Panc1 (cell line): ENCODE measurements at regions not wholly inside any gene's neighbourhood (a gene's known extent, or its start where the extent isn't known, plus 50 kb on each side); places are given as distances from the start of the nearest gene placed in this dataset.

Experiments
- ATAC-seq: fragments of 200-7000 bp; cut with Tn5 transposase; 2 replicates; pipeline ENCODE4 v1.9.1; 2020; ENCODE audit warnings: mild to moderate bottlenecking, moderate library complexity
- BruUV-seq: library from RNA; stranded (reverse); fragments of 400-500 nt; replicated peaks from 2 replicates; lab custom pipeline; 2021; lab: Mats Ljungman, UMichigan
- CTCF ChIA-PET: fragments of 300-600 bp; sonication (Branson Sonifier 250); formaldehyde crosslinking; loops from one replicate; lab custom pipeline; 2022; ENCODE audit warnings: antibody characterized with exemption; lab: Charles Lee
- POLR2A ChIA-PET: fragments of 300-600 bp; sonication (Branson Sonifier 250); formaldehyde crosslinking; loops from one replicate; lab custom pipeline; 2022; ENCODE audit warnings: antibody characterized with exemption; lab: Charles Lee
- DNase-seq: peaks from one replicate; pipeline ENCODE4 v3.0.0-alpha.2; 2010; ENCODE audit warnings: low read depth, low spot score
- H3K27ac ChIP-seq: 2 replicates; pipeline ENCODE4 v1.5.1; 2011; ENCODE audit warnings: mild to moderate bottlenecking, low read length, inconsistent platforms
- H3K27me3 ChIP-seq: fragments of 200-500 bp; sonication (Bioruptor generic); 2 replicates; pipeline ENCODE4 v1.6.0; 2014; ENCODE audit warnings: low read length, inconsistent platforms; ENCODE audit not compliant: control insufficient read depth, insufficient read depth
- H3K36me3 ChIP-seq: fragments of 200-500 bp; sonication (Bioruptor generic); 2 replicates; pipeline ENCODE4 v1.5.1; 2014; ENCODE audit warnings: inconsistent platforms, mild to moderate bottlenecking, low read length, moderate library complexity; ENCODE audit not compliant: control insufficient read depth, insufficient read depth
- H3K4me1 ChIP-seq: 2 replicates; pipeline ENCODE4 v1.5.1; 2011; ENCODE audit warnings: inconsistent platforms, mild to moderate bottlenecking, low read length, moderate library complexity; ENCODE audit not compliant: control insufficient read depth, insufficient read depth
- H3K4me3 ChIP-seq, 2 experiments: 2 replicates each; pipeline ENCODE4 v1.5.1; 2011 to 2012; ENCODE audit warnings: low read depth in 2 of 2, low read length in 2 of 2, mild to moderate bottlenecking in 2 of 2, inconsistent platforms in 1 of 2, moderate library complexity in 1 of 2
- H3K9me3 ChIP-seq: fragments of 200-500 bp; sonication (Bioruptor generic); 2 replicates; pipeline ENCODE4 v1.5.1; 2014; ENCODE audit warnings: low read depth, mild to moderate bottlenecking, inconsistent platforms, low read length, moderate library complexity; ENCODE audit not compliant: control insufficient read depth, insufficient read depth
- POLR2AphosphoS5 ChIP-seq: IDR thresholded peaks from 2 replicates; pipeline ENCODE4 v1.6.1; 2012; ENCODE audit warnings: mild to moderate bottlenecking, low read depth, low read length, moderate library complexity
- REST ChIP-seq, 2 experiments: IDR thresholded peaks; 2 replicates each; pipeline ENCODE4 v1.6.1; 2011 to 2012; ENCODE audit warnings: low read depth in 2 of 2, control low read depth in 1 of 2, low read length in 1 of 2, mild to moderate bottlenecking in 1 of 2, moderate library complexity in 1 of 2; ENCODE audit not compliant: insufficient read depth in 1 of 2
- SIN3A ChIP-seq: IDR thresholded peaks from 2 replicates; pipeline ENCODE4 v1.6.1; 2012; ENCODE audit warnings: low read depth, mild to moderate bottlenecking, low read length, moderate library complexity, borderline replicate concordance; ENCODE audit not compliant: insufficient read depth
- TCF7L2 ChIP-seq: IDR thresholded peaks from 2 replicates; pipeline ENCODE4 v1.6.1; 2011; ENCODE audit warnings: mild to moderate bottlenecking, low read depth, low read length, inconsistent platforms
- in situ Hi-C: cut with HindIII; loops from 2 replicates; pipeline ENCODE4 v1.10.0; 2016; ENCODE audit warnings: low sequenced_read_pairs, low pct_unique_long_range_greater_than_20kb
- intact Hi-C: fragments of 100-400 bp; cut with micrococcal nuclease; formaldehyde crosslinking; loops from one replicate; pipeline ENCODE4 v1.10.0; 2022; ENCODE audit not compliant: unreplicated experiment
- TF ChIP-seq, protein P1 (sequence below): fragments of 450-650 bp; IDR thresholded peaks from 2 replicates; pipeline ENCODE4 v1.5.1; 2017; ENCODE audit warnings: mild to moderate bottlenecking

DNA sequence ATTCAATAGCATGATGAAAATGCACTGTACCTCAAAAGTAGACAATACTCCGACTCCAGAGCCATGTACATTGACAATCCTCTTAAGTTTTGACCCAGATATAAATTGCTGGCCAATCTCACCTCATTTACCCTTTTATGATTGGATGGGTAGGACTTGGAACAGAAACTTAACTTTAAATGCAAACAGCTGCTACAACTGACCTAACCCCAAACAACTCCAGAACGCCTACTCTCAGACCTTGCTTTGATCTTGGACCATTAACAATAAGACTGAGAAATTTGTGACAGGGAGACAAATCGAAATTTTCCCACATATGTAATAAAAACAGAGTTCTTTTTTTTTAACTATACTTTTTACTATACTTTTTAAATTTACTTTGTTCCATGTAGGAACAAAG, 200.5 kb upstream of the MCHR2 start:
- TF ChIP-seq SIN3A: no peak
- TF ChIP-seq, protein P1, sequence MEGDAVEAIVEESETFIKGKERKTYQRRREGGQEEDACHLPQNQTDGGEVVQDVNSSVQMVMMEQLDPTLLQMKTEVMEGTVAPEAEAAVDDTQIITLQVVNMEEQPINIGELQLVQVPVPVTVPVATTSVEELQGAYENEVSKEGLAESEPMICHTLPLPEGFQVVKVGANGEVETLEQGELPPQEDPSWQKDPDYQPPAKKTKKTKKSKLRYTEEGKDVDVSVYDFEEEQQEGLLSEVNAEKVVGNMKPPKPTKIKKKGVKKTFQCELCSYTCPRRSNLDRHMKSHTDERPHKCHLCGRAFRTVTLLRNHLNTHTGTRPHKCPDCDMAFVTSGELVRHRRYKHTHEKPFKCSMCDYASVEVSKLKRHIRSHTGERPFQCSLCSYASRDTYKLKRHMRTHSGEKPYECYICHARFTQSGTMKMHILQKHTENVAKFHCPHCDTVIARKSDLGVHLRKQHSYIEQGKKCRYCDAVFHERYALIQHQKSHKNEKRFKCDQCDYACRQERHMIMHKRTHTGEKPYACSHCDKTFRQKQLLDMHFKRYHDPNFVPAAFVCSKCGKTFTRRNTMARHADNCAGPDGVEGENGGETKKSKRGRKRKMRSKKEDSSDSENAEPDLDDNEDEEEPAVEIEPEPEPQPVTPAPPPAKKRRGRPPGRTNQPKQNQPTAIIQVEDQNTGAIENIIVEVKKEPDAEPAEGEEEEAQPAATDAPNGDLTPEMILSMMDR: no peak
- no peak for TF ChIP-seq TCF7L2
- no peak for TF ChIP-seq POLR2AphosphoS5
- no peak for TF ChIP-seq REST (IDR thresholded peaks at IDR 0.05; ENCODE audit: insufficient read depth in 1 of 2, low read depth in 2 of 2, low read length in 1 of 2)
- H3K27me3 ChIP-seq: no peaks in the 10 kb centered on the region
- no TSS peak for BruUV-seq

DNA sequence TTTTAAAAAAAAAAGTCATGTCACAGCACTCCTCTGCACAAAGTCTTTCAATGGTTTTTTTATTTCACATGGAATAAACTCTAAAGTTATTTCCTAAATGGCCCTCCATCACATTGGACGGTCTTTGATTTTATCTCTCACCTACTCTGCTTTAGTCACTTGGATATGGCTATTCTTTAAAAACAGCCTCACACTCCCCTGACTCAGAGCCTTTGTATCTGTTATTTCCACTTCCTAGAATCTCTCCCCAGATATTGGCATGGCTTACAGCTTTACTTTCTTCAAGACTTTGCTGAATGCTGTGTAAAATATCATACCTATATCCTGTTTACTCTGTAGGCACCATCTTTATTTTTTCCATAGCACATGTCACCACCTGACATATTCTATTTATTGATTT, 194.7 kb upstream of the MCHR2 start:
- no TSS peak for BruUV-seq
- Histone ChIP-seq H3K4me1 (no peaks in the 10 kb centered on the region), H3K4me3 (no peak overlapping the region), H3K36me3 (no peaks in the 10 kb centered on the region), H3K27me3 (no peaks in the 10 kb centered on the region), H3K9me3 (no peaks in the 10 kb centered on the region), H3K27ac (no peak overlapping the region)
- intact Hi-C loops: no loop called here
- DNase-seq (no peak), ATAC-seq (no peak)
- ChIA-PET POLR2A (no interaction called here), CTCF (no interaction called here)
- TF ChIP-seq TCF7L2 (no peak), POLR2AphosphoS5 (no peak), SIN3A (no peak), REST (IDR thresholded peaks at IDR 0.05; ENCODE audit: insufficient read depth in 1 of 2, low read depth in 2 of 2, low read length in 1 of 2) (no peak)
- TF ChIP-seq, protein P1: no peak
- in situ Hi-C loops: no loop called here

More for the DNA sequence above, 200.5 kb upstream of the MCHR2 start:
- ChIA-PET CTCF (no interaction called here), POLR2A (no interaction called here)
- Histone ChIP-seq H3K27ac (no peak overlapping the region), H3K4me1 (no peaks in the 10 kb centered on the region), H3K4me3 (no peak overlapping the region), H3K9me3 (no peaks in the 10 kb centered on the region), H3K36me3 (no peaks in the 10 kb centered on the region)
- ATAC-seq (no peak), DNase-seq (no peak)
- in situ Hi-C loops: no loop called here
- intact Hi-C loops: no loop called here
